G401.6 (cell line): ENCODE measurements at regions not wholly inside any gene's neighbourhood (a gene's known extent, or its start where the extent isn't known, plus 50 kb on each side); places are given as distances from the start of the nearest gene placed in this dataset.
"Not testable (repeated sequence)": the region's sequence is repeated elsewhere in the genome, so short reads cannot be mapped to it uniquely, and the experiment has no call there.

Experiments
- FAIRE-seq: peaks from 2 replicates; lab custom pipeline; 2012; peaks lifted over from hg19 to GRCh38; lab: Jason Lieb, UNC

GRCh38 chr3:77707281-77707680 lies 667.4 kb downstream of the ROBO2 start:
- no peak for FAIRE-seq

GRCh38 chr3:77709155-77709554 lies 669.3 kb downstream of the ROBO2 start:
- FAIRE-seq, result no peak

- FAIRE-seq, result no peak
Observed at GRCh38 chr3:77718311-77718710, 678.4 kb downstream of the ROBO2 start.

- FAIRE-seq, result no peak
Observed at GRCh38 chr3:77720460-77720971, 680.6 kb downstream of the ROBO2 start.

- no peak for FAIRE-seq
Observed at GRCh38 chr3:77726517-77726916, 686.6 kb downstream of the ROBO2 start.

- FAIRE-seq, result no peak
Observed at GRCh38 chr3:77746048-77746447, 706.1 kb downstream of the ROBO2 start.

GRCh38 chr3:77746892-77747291 lies 707.0 kb downstream of the ROBO2 start:
- FAIRE-seq, result no peak

GRCh38 chr3:77756397-77756975 lies 716.6 kb downstream of the ROBO2 start:
- FAIRE-seq, result not testable (repeated sequence)

- no peak for FAIRE-seq
Observed at GRCh38 chr3:77772459-77772858, 732.6 kb downstream of the ROBO2 start.

- FAIRE-seq, result no peak
Observed at GRCh38 chr3:77773084-77773483, 733.2 kb downstream of the ROBO2 start.

GRCh38 chr3:77780278-77780996 lies 740.5 kb downstream of the ROBO2 start:
- no peak for FAIRE-seq

- peak; percentile 15 for FAIRE-seq
Observed at GRCh38 chr3:77786216-77786615, 746.3 kb downstream of the ROBO2 start.

GRCh38 chr3:77795013-77795412 lies 755.1 kb downstream of the ROBO2 start:
- FAIRE-seq, result no peak

GRCh38 chr3:77799278-77799677 lies 759.4 kb downstream of the ROBO2 start:
- no peak for FAIRE-seq

- no peak for FAIRE-seq
Observed at GRCh38 chr3:77800893-77801292, 761.0 kb downstream of the ROBO2 start.

- no peak for FAIRE-seq
Observed at GRCh38 chr3:77807312-77807711, 767.4 kb downstream of the ROBO2 start.

GRCh38 chr3:77814845-77815244 lies 774.9 kb downstream of the ROBO2 start:
- no peak for FAIRE-seq

GRCh38 chr3:77815467-77815866 lies 775.6 kb downstream of the ROBO2 start:
- FAIRE-seq, result no peak

GRCh38 chr3:77816366-77816765 lies 776.5 kb downstream of the ROBO2 start:
- FAIRE-seq, result no peak

GRCh38 chr3:77825001-77825827 lies 785.3 kb downstream of the ROBO2 start:
- no peak for FAIRE-seq

- no peak for FAIRE-seq
Observed at GRCh38 chr3:77835921-77836320, 796.0 kb downstream of the ROBO2 start.

GRCh38 chr3:77837456-77838025 lies 797.6 kb downstream of the ROBO2 start:
- no peak for FAIRE-seq

GRCh38 chr3:77859156-77859555 lies 819.3 kb downstream of the ROBO2 start:
- no peak for FAIRE-seq
